Activated CD4-positive, alpha-beta memory T cell treated with anti-CD3 and anti-CD28 coated beads, Interleukin-2, amount 10 ng/mL, durations not matched to agents 7 days and 5 days (primary cell): ENCODE measurements at regions not wholly inside any gene's neighbourhood (a gene's known extent, or its start where the extent isn't known, plus 50 kb on each side); places are given as distances from the start of the nearest gene placed in this dataset.

ENCODE experiments used
- CTCF ChIA-PET: fragments of 350-600 bp; sonication (Branson Sonifier 250); formaldehyde crosslinking; loops from one replicate; lab custom pipeline; 2021; ENCODE audit warnings: antibody characterized with exemption, inconsistent platforms; lab: Charles Lee
- POLR2A ChIA-PET: fragments of 350-600 bp; sonication (Branson Sonifier 250); formaldehyde crosslinking; loops from one replicate; lab custom pipeline; 2021; ENCODE audit warnings: antibody characterized with exemption; lab: Charles Lee
- DNase-seq: peaks from one replicate; pipeline ENCODE4 v3.0.0-alpha.2; 2020
- H3K27ac Mint-ChIP-seq: one replicate; pipeline ENCODE4 v1.8.0; 2021; ENCODE audit warnings: mild to moderate bottlenecking, mixed read lengths
- H3K27me3 Mint-ChIP-seq: one replicate; pipeline ENCODE4 v1.8.0; 2021; ENCODE audit warnings: mixed read lengths
- H3K36me3 Mint-ChIP-seq: one replicate; pipeline ENCODE4 v1.8.0; 2021; ENCODE audit warnings: low read depth, mixed read lengths
- H3K4me1 Mint-ChIP-seq: one replicate; pipeline ENCODE4 v1.8.0; 2021; ENCODE audit warnings: mixed read lengths
- H3K4me3 Mint-ChIP-seq: one replicate; pipeline ENCODE4 v1.8.0; 2021; ENCODE audit warnings: mild to moderate bottlenecking, mixed read lengths
- H3K9me3 Mint-ChIP-seq: one replicate; pipeline ENCODE4 v1.8.0; 2021; ENCODE audit warnings: mixed read lengths

- Mint-ChIP-seq H3K27me3 (no peaks in the 10 kb centered on the region), H3K36me3 (no peaks in the 10 kb centered on the region), H3K4me3 (no peak overlapping the region), H3K27ac (no peak overlapping the region), H3K4me1 (no peaks in the 10 kb centered on the region), H3K9me3 (peaks cover 3% of the 10 kb centered on the region)
- no peak for DNase-seq
- ChIA-PET CTCF (no interaction called here), POLR2A (no interaction called here)
Observed at GRCh38 chr5:26310415-26310814, 728.0 kb downstream of the CDH9 start.

- no peak for DNase-seq
- Mint-ChIP-seq H3K27me3 (no peaks in the 10 kb centered on the region), H3K4me3 (no peak overlapping the region), H3K36me3 (no peaks in the 10 kb centered on the region), H3K27ac (no peak overlapping the region), H3K9me3 (no peaks in the 10 kb centered on the region), H3K4me1 (no peaks in the 10 kb centered on the region)
- CTCF ChIA-PET, result no interaction called here
- POLR2A ChIA-PET, result no interaction called here
Observed at GRCh38 chr5:26295541-26295940, 742.8 kb downstream of the CDH9 start.

- H3K9me3 Mint-ChIP-seq, result peaks cover 27% of the 10 kb centered on the region
- no peak overlapping the region for H3K4me3 Mint-ChIP-seq
- CTCF ChIA-PET, result no interaction called here
- no peak overlapping the region for H3K27ac Mint-ChIP-seq
- DNase-seq, result no peak
- no peaks in the 10 kb centered on the region for H3K4me1 Mint-ChIP-seq
- POLR2A ChIA-PET, result no interaction called here
- H3K27me3 Mint-ChIP-seq, result no peaks in the 10 kb centered on the region
- no peaks in the 10 kb centered on the region for H3K36me3 Mint-ChIP-seq
Observed at GRCh38 chr5:26282190-26282589, 756.2 kb downstream of the CDH9 start.

- ChIA-PET CTCF (no interaction called here), POLR2A (no interaction called here)
- no peaks in the 10 kb centered on the region for H3K4me1 Mint-ChIP-seq
- no peak for DNase-seq
- H3K27ac Mint-ChIP-seq, result no peak overlapping the region
- H3K36me3 Mint-ChIP-seq, result no peaks in the 10 kb centered on the region
- no peak overlapping the region for H3K4me3 Mint-ChIP-seq
- peaks cover 13% of the 10 kb centered on the region for H3K9me3 Mint-ChIP-seq
- no peaks in the 10 kb centered on the region for H3K27me3 Mint-ChIP-seq
Observed at GRCh38 chr5:26278078-26278477, 760.3 kb downstream of the CDH9 start.

- Mint-ChIP-seq H3K27ac (no peak overlapping the region), H3K36me3 (no peaks in the 10 kb centered on the region), H3K9me3 (peaks cover 9% of the 10 kb centered on the region), H3K4me3 (no peak overlapping the region), H3K4me1 (no peaks in the 10 kb centered on the region), H3K27me3 (no peaks in the 10 kb centered on the region)
- POLR2A ChIA-PET, result no interaction called here
- no peak for DNase-seq
- CTCF ChIA-PET, result no interaction called here
Observed at GRCh38 chr5:26259081-26259480, 779.3 kb downstream of the CDH9 start.

- H3K27ac Mint-ChIP-seq, result no peak overlapping the region
- H3K27me3 Mint-ChIP-seq, result no peaks in the 10 kb centered on the region
- ChIA-PET CTCF (no interaction called here), POLR2A (no interaction called here)
- no peak overlapping the region for H3K4me3 Mint-ChIP-seq
- H3K36me3 Mint-ChIP-seq, result no peaks in the 10 kb centered on the region
- DNase-seq, result no peak
- no peaks in the 10 kb centered on the region for H3K4me1 Mint-ChIP-seq
- H3K9me3 Mint-ChIP-seq, result peaks cover 5% of the 10 kb centered on the region
Observed at GRCh38 chr5:26245321-26245720, 793.1 kb downstream of the CDH9 start.

- no peaks in the 10 kb centered on the region for H3K27me3 Mint-ChIP-seq
- ChIA-PET POLR2A (no interaction called here), CTCF (no interaction called here)
- no peaks in the 10 kb centered on the region for H3K36me3 Mint-ChIP-seq
- no peak overlapping the region for H3K4me3 Mint-ChIP-seq
- H3K4me1 Mint-ChIP-seq, result no peaks in the 10 kb centered on the region
- H3K27ac Mint-ChIP-seq, result no peak overlapping the region
- no peak for DNase-seq
- H3K9me3 Mint-ChIP-seq, result peaks cover 10% of the 10 kb centered on the region
Observed at GRCh38 chr5:26239588-26239987, 798.8 kb downstream of the CDH9 start.

- CTCF ChIA-PET, result no interaction called here
- H3K36me3 Mint-ChIP-seq, result no peaks in the 10 kb centered on the region
Observed at GRCh38 chr5:26237489-26237888, 800.9 kb downstream of the CDH9 start.

GRCh38 chr5:26236936-26237335 lies 801.5 kb downstream of the CDH9 start:
- no peak overlapping the region for H3K4me3 Mint-ChIP-seq
- no peaks in the 10 kb centered on the region for H3K27me3 Mint-ChIP-seq
- CTCF ChIA-PET, result no interaction called here
- H3K4me1 Mint-ChIP-seq, result no peaks in the 10 kb centered on the region
- no peak overlapping the region for H3K27ac Mint-ChIP-seq
- H3K9me3 Mint-ChIP-seq, result peaks cover 24% of the 10 kb centered on the region
- no peaks in the 10 kb centered on the region for H3K36me3 Mint-ChIP-seq
- DNase-seq, result no peak
- POLR2A ChIA-PET, result no interaction called here

More at GRCh38 chr5:26237489-26237888, 800.9 kb downstream of the CDH9 start:
- no peaks in the 10 kb centered on the region for H3K27me3 Mint-ChIP-seq
- no peak overlapping the region for H3K27ac Mint-ChIP-seq
- POLR2A ChIA-PET, result no interaction called here
- no peak for DNase-seq
- no peak overlapping the region for H3K4me3 Mint-ChIP-seq
- H3K9me3 Mint-ChIP-seq, result peaks cover 22% of the 10 kb centered on the region
- no peaks in the 10 kb centered on the region for H3K4me1 Mint-ChIP-seq

GRCh38 chr5:26232706-26233105 lies 805.7 kb downstream of the CDH9 start:
- H3K4me3 Mint-ChIP-seq, result no peak overlapping the region
- ChIA-PET POLR2A (no interaction called here), CTCF (no interaction called here)
- H3K9me3 Mint-ChIP-seq, result peaks cover 35% of the 10 kb centered on the region
- no peaks in the 10 kb centered on the region for H3K27me3 Mint-ChIP-seq
- DNase-seq, result no peak
- H3K4me1 Mint-ChIP-seq, result no peaks in the 10 kb centered on the region
- H3K27ac Mint-ChIP-seq, result no peak overlapping the region
- no peaks in the 10 kb centered on the region for H3K36me3 Mint-ChIP-seq

GRCh38 chr5:26231316-26231715 lies 807.1 kb downstream of the CDH9 start:
- no peak overlapping the region for H3K4me3 Mint-ChIP-seq
- no peaks in the 10 kb centered on the region for H3K27me3 Mint-ChIP-seq
- DNase-seq, result no peak
- no peaks in the 10 kb centered on the region for H3K36me3 Mint-ChIP-seq
- H3K9me3 Mint-ChIP-seq, result peaks cover 38% of the 10 kb centered on the region
- ChIA-PET POLR2A (no interaction called here), CTCF (no interaction called here)
- H3K4me1 Mint-ChIP-seq, result no peaks in the 10 kb centered on the region
- no peak overlapping the region for H3K27ac Mint-ChIP-seq

GRCh38 chr5:26229848-26230247 lies 808.5 kb downstream of the CDH9 start:
- no peaks in the 10 kb centered on the region for H3K27me3 Mint-ChIP-seq
- no peaks in the 10 kb centered on the region for H3K4me1 Mint-ChIP-seq
- no peak for DNase-seq
- no peak overlapping the region for H3K27ac Mint-ChIP-seq
- no peak overlapping the region for H3K4me3 Mint-ChIP-seq
- POLR2A ChIA-PET, result no interaction called here
- H3K9me3 Mint-ChIP-seq, result peaks cover 50% of the 10 kb centered on the region
- CTCF ChIA-PET, result no interaction called here
- H3K36me3 Mint-ChIP-seq, result no peaks in the 10 kb centered on the region

- ChIA-PET POLR2A (no interaction called here), CTCF (no interaction called here)
- no peaks in the 10 kb centered on the region for H3K27me3 Mint-ChIP-seq
- DNase-seq, result no peak
- H3K36me3 Mint-ChIP-seq, result no peaks in the 10 kb centered on the region
- no peaks in the 10 kb centered on the region for H3K4me1 Mint-ChIP-seq
- peaks cover 43% of the 10 kb centered on the region for H3K9me3 Mint-ChIP-seq
- H3K4me3 Mint-ChIP-seq, result no peak overlapping the region
- no peak overlapping the region for H3K27ac Mint-ChIP-seq
Observed at GRCh38 chr5:26227245-26227644, 811.1 kb downstream of the CDH9 start.

- ChIA-PET POLR2A (no interaction called here), CTCF (no interaction called here)
- Mint-ChIP-seq H3K27ac (no peak overlapping the region), H3K4me3 (no peak overlapping the region), H3K4me1 (no peaks in the 10 kb centered on the region), H3K27me3 (no peaks in the 10 kb centered on the region), H3K9me3 (no peaks in the 10 kb centered on the region), H3K36me3 (no peaks in the 10 kb centered on the region)
- DNase-seq, result no peak
Observed at GRCh38 chr5:26205121-26205520, 833.3 kb downstream of the CDH9 start.

GRCh38 chr5:26193626-26194025 lies 844.8 kb downstream of the CDH9 start:
- no peaks in the 10 kb centered on the region for H3K27me3 Mint-ChIP-seq
- DNase-seq, result no peak
- H3K36me3 Mint-ChIP-seq, result no peaks in the 10 kb centered on the region
- ChIA-PET POLR2A (no interaction called here), CTCF (no interaction called here)
- H3K27ac Mint-ChIP-seq, result no peak overlapping the region
- peaks cover 7% of the 10 kb centered on the region for H3K9me3 Mint-ChIP-seq
- H3K4me3 Mint-ChIP-seq, result no peak overlapping the region
- H3K4me1 Mint-ChIP-seq, result no peaks in the 10 kb centered on the region
